Liver (tissue), 3 donors: ENCODE measurements at regions not wholly inside any gene's neighbourhood (a gene's known extent, or its start where the extent isn't known, plus 50 kb on each side); places are given as distances from the start of the nearest gene placed in this dataset.

Experiments used
- EGR1 ChIP-seq, 2 donors: IDR thresholded peaks; 2 replicates each; pipeline ENCODE4 v1.6.1; 2016 to 2018; ENCODE audit warnings: antibody characterized with exemption in 2 of 2, low read depth in 2 of 2
- FOXA2 ChIP-seq: IDR thresholded peaks from 2 replicates; pipeline ENCODE4 v1.6.1; 2016; ENCODE audit warnings: antibody characterized with exemption
- JUND ChIP-seq, 2 donors: IDR thresholded peaks; 2 replicates each; pipeline ENCODE4 v1.6.1; 2016; ENCODE audit warnings: antibody characterized with exemption in 2 of 2
- RAD21 ChIP-seq, 2 donors: IDR thresholded peaks; 2 replicates each; pipeline ENCODE4 v1.6.1; 2016; ENCODE audit warnings: antibody characterized with exemption in 2 of 2, mild to moderate bottlenecking in 2 of 2
- SP1 ChIP-seq: IDR thresholded peaks from 2 replicates; pipeline ENCODE4 v1.6.1; 2018; ENCODE audit warnings: antibody characterized with exemption, mild to moderate bottlenecking
- TAF1 ChIP-seq: conservative IDR thresholded peaks from 2 replicates; pipeline ENCODE4 v1.6.1; 2016; ENCODE audit warnings: antibody characterized with exemption, mild to moderate bottlenecking
- TF ChIP-seq, protein P1 (sequence below): fragments of 150-350 bp; IDR thresholded peaks from 2 replicates; pipeline ENCODE4 v1.5.1; 2017; ENCODE audit warnings: improper control_type of control experiment, low read depth, low read length; ENCODE audit not compliant: missing input control
- TF ChIP-seq, protein P2 (sequence below): IDR thresholded peaks from 2 replicates; pipeline ENCODE4 v1.6.1; 2016; ENCODE audit warnings: antibody characterized with exemption
- TF ChIP-seq, protein P3 (sequence below): IDR thresholded peaks from 2 replicates; pipeline ENCODE4 v1.6.1; 2016; ENCODE audit warnings: antibody characterized with exemption, mild to moderate bottlenecking
- TF ChIP-seq, protein P4 (sequence below): IDR thresholded peaks from 2 replicates; pipeline ENCODE4 v1.6.1; 2016; ENCODE audit warnings: antibody characterized with exemption
- donor health status: healthy.
- donor health status: healthy.

DNA sequence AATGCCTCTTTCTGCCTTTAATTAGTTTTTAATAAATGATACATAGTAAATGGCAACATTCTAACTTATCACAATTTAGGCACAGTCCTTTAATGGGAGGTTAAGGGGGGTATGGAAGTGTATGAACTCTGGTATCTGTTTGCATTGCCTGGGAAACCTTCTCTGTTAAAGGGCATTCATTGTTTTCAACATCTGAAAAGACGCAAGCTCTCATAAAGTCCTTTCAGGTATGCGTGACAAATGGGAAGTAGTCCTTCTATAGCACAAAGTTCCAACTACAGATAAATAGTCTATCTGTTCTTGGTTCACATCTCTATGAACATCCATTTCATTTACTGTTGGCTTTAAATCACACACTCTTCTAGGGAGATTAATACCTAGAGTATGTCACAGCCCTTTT, 298.0 kb upstream of the PMFBP1 start:
- TF ChIP-seq, protein P1, sequence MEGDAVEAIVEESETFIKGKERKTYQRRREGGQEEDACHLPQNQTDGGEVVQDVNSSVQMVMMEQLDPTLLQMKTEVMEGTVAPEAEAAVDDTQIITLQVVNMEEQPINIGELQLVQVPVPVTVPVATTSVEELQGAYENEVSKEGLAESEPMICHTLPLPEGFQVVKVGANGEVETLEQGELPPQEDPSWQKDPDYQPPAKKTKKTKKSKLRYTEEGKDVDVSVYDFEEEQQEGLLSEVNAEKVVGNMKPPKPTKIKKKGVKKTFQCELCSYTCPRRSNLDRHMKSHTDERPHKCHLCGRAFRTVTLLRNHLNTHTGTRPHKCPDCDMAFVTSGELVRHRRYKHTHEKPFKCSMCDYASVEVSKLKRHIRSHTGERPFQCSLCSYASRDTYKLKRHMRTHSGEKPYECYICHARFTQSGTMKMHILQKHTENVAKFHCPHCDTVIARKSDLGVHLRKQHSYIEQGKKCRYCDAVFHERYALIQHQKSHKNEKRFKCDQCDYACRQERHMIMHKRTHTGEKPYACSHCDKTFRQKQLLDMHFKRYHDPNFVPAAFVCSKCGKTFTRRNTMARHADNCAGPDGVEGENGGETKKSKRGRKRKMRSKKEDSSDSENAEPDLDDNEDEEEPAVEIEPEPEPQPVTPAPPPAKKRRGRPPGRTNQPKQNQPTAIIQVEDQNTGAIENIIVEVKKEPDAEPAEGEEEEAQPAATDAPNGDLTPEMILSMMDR, result no peak
- TF ChIP-seq TAF1 (no peak), RAD21 (IDR thresholded peaks at IDR 0.05) (no peak), JUND (IDR thresholded peaks at IDR 0.05) (no peak), SP1 (no peak), FOXA2 (no peak), EGR1 (IDR thresholded peaks at IDR 0.05; ENCODE audit: low read depth in 2 of 2) (no peak)
- TF ChIP-seq, protein P2, sequence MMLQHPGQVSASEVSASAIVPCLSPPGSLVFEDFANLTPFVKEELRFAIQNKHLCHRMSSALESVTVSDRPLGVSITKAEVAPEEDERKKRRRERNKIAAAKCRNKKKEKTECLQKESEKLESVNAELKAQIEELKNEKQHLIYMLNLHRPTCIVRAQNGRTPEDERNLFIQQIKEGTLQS, result no peak
- TF ChIP-seq, protein P3, sequence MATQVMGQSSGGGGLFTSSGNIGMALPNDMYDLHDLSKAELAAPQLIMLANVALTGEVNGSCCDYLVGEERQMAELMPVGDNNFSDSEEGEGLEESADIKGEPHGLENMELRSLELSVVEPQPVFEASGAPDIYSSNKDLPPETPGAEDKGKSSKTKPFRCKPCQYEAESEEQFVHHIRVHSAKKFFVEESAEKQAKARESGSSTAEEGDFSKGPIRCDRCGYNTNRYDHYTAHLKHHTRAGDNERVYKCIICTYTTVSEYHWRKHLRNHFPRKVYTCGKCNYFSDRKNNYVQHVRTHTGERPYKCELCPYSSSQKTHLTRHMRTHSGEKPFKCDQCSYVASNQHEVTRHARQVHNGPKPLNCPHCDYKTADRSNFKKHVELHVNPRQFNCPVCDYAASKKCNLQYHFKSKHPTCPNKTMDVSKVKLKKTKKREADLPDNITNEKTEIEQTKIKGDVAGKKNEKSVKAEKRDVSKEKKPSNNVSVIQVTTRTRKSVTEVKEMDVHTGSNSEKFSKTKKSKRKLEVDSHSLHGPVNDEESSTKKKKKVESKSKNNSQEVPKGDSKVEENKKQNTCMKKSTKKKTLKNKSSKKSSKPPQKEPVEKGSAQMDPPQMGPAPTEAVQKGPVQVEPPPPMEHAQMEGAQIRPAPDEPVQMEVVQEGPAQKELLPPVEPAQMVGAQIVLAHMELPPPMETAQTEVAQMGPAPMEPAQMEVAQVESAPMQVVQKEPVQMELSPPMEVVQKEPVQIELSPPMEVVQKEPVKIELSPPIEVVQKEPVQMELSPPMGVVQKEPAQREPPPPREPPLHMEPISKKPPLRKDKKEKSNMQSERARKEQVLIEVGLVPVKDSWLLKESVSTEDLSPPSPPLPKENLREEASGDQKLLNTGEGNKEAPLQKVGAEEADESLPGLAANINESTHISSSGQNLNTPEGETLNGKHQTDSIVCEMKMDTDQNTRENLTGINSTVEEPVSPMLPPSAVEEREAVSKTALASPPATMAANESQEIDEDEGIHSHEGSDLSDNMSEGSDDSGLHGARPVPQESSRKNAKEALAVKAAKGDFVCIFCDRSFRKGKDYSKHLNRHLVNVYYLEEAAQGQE, result no peak
- TF ChIP-seq, protein P4, sequence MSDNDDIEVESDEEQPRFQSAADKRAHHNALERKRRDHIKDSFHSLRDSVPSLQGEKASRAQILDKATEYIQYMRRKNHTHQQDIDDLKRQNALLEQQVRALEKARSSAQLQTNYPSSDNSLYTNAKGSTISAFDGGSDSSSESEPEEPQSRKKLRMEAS, result no peak
